A549 (cell line): ENCODE measurements at regions not wholly inside any gene's neighbourhood (a gene's known extent, or its start where the extent isn't known, plus 50 kb on each side); places are given as distances from the start of the nearest gene placed in this dataset.
"Not testable (repeated sequence)": the region's sequence is repeated elsewhere in the genome, so short reads cannot be mapped to it uniquely, and the experiment has no call there.

ENCODE experiments used
- ATAC-seq, 2 experiments: fragments of 200-7000 bp in 1 of 2; fragments of >200 bp in 1 of 2; cut with Nextera tagmentation in 1 of 2; cut with Tn5 transposase in 1 of 2; 3 replicates each; pipeline versions ENCODE4 v1.8.0 to v1.9.1; 2018 to 2020; ENCODE audit warnings: mild to moderate bottlenecking in 1 of 2, moderate library complexity in 1 of 2
- CTCF ChIA-PET: fragments of 300-600 bp; sonication (Branson Sonifier 250); formaldehyde crosslinking; extraction: SDS; loops from one replicate; lab custom pipeline; 2021; ENCODE audit warnings: antibody characterized with exemption, inconsistent platforms; lab: Yijun Ruan, JAX
- POLR2A ChIA-PET: fragments of 350-600 bp; formaldehyde crosslinking; extraction: SDS; loops from one replicate; lab custom pipeline; 2021; ENCODE audit warnings: antibody characterized with exemption, inconsistent platforms; lab: Yijun Ruan, JAX
- DNase-seq, 2 experiments: peaks; one replicate each; pipeline versions ENCODE4 v3.0.0 to v3.0.0-alpha.2; 2011 to 2016; ENCODE audit warnings: low read depth in 1 of 2, low spot score in 1 of 2
- FAIRE-seq: peaks from 2 replicates; lab custom pipeline; 2011; peaks lifted over from hg19 to GRCh38; lab: Jason Lieb, UNC
- H3K27ac ChIP-seq, 2 experiments: fragments of >200 bp; sonication (Bioruptor Twin); formaldehyde crosslinking; 3 replicates each; pipeline ENCODE4 v1.5.1; 2016 to 2017
- H3K4me1 ChIP-seq: fragments of >200 bp; sonication (Bioruptor Twin); formaldehyde crosslinking; 3 replicates; pipeline ENCODE4 v1.6.1; 2016
- H3K4me2 ChIP-seq: fragments of >200 bp; sonication (Bioruptor Twin); formaldehyde crosslinking; 3 replicates; pipeline ENCODE4 v1.6.1; 2016
- H3K4me3 ChIP-seq: fragments of >200 bp; sonication (Bioruptor Twin); formaldehyde crosslinking; 3 replicates; pipeline ENCODE4 v1.5.1; 2016
- H3K9me3 ChIP-seq: fragments of >200 bp; sonication (Bioruptor Twin); formaldehyde crosslinking; 3 replicates; pipeline ENCODE4 v1.6.1; 2016
- CHD2 ChIP-seq: fragments of 150-350 bp; IDR thresholded peaks from 2 replicates; pipeline ENCODE4 v1.6.1; 2014; ENCODE audit warnings: low read length; ENCODE audit not compliant: partially characterized antibody
- EP300 ChIP-seq, 2 experiments: fragments of >200 bp; sonication (Bioruptor Twin); formaldehyde crosslinking; IDR thresholded peaks; 2 replicates in 1 of 2; 3 replicates in 1 of 2; pipeline ENCODE4 v1.6.1; 2016 to 2017
- FOSB ChIP-seq: fragments of 250-450 bp; sonication (Bioruptor Pico); IDR thresholded peaks from 2 replicates; pipeline ENCODE4 v1.5.0; 2020; ENCODE audit warnings: mild to moderate bottlenecking, moderate library complexity
- GATA3 ChIP-seq: IDR thresholded peaks from 2 replicates; pipeline ENCODE4 v1.6.1; 2012; ENCODE audit warnings: borderline replicate concordance
- HDAC2 ChIP-seq: fragments of 200-600 bp; sonication (generic); IDR thresholded peaks from 2 replicates; pipeline ENCODE4 v1.6.1; 2016
- HMGXB4 ChIP-seq: fragments of 250-450 bp; sonication (Bioruptor Pico); IDR thresholded peaks from 2 replicates; pipeline ENCODE4 v1.5.0; 2021; ENCODE audit warnings: mild to moderate bottlenecking, moderate library complexity, borderline replicate concordance
- HOXA7 ChIP-seq: fragments of 250-450 bp; sonication (Bioruptor Pico); IDR thresholded peaks from 2 replicates; pipeline ENCODE4 v1.5.0; 2020; ENCODE audit warnings: mild to moderate bottlenecking, moderate library complexity
- HOXB13 ChIP-seq: fragments of 250-450 bp; sonication (Bioruptor Pico); IDR thresholded peaks from 2 replicates; pipeline ENCODE4 v1.5.0; 2020; ENCODE audit warnings: low read depth, mild to moderate bottlenecking, moderate library complexity
- MAFK ChIP-seq: fragments of 450-650 bp; IDR thresholded peaks from 2 replicates; pipeline ENCODE4 v1.6.1; 2014; ENCODE audit not compliant: partially characterized antibody
- MYC ChIP-seq: IDR thresholded peaks from 2 replicates; pipeline ENCODE4 v1.6.1; 2012; ENCODE audit warnings: mild to moderate bottlenecking, inconsistent platforms, low read length, improper control_type of control experiment, borderline replicate concordance
- POLR2AphosphoS2 ChIP-seq: conservative IDR thresholded peaks from 2 replicates; pipeline ENCODE4 v1.6.1; 2012; ENCODE audit warnings: low read length, improper control_type of control experiment, inconsistent platforms
- RARB ChIP-seq: fragments of 250-450 bp; sonication (Bioruptor Pico); IDR thresholded peaks from 2 replicates; pipeline ENCODE4 v1.8.0; 2021; ENCODE audit warnings: mild to moderate bottlenecking, moderate library complexity
- REST ChIP-seq: fragments of 200-600 bp; sonication (generic); IDR thresholded peaks from 2 replicates; pipeline ENCODE4 v1.6.1; 2016; ENCODE audit warnings: antibody characterized with exemption, mild to moderate bottlenecking, moderate library complexity
- SREBF2 ChIP-seq: fragments of 450-650 bp; IDR thresholded peaks from 2 replicates; pipeline ENCODE4 v1.6.1; 2014; ENCODE audit warnings: mild to moderate bottlenecking, moderate library complexity
- TP53 ChIP-seq: fragments of 250-450 bp; sonication (Bioruptor Pico); IDR thresholded peaks from 2 replicates; pipeline ENCODE4 v1.5.0; 2021; ENCODE audit warnings: mild to moderate bottlenecking, moderate library complexity
- WGBS: methylation state at CpG from one replicate; pipeline ENCODE4 v1.1.6; 2017; ENCODE audit errors: missing lambda C conversion rate; 5-methylcytosine and 5-hydroxymethylcytosine counted together
- TF ChIP-seq, protein P1 (sequence below): fragments of >200 bp; sonication (Bioruptor Twin); formaldehyde crosslinking; IDR thresholded peaks from 2 replicates; pipeline ENCODE4 v1.6.1; 2016

DNA sequence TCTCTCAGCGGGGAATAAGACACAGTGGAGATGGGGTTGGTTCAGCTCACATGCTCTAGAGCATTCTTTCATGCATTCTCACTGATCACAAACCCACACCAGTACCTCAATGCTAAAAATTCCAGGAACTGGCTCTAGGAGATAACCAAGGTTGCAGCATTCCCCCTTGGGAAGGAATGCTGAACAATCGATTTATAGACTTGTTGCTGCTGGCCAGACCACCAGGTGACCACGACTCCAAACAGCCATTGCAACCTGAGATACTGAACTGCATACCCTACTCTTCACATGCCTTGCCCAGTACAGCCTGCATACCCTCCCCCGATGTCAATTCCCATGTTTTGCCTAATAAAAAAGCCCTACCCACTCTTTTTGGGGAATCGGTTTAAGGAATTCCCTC lies 75.1 kb upstream of the GPRC5B start:
- no peak overlapping the region for H3K4me2 ChIP-seq
- no peak for FAIRE-seq
- H3K9me3 ChIP-seq = no peaks in the 10 kb centered on the region
- 8% methylated on average over 5 of the region's 5 CpGs for WGBS
- H3K27ac ChIP-seq = no peak overlapping the region
- no peaks in the 10 kb centered on the region for H3K4me1 ChIP-seq
- no peak for ATAC-seq
- TF ChIP-seq FOSB (no peak), TP53 (CRISPR knock-in tag) (no peak), SREBF2 (no peak), GATA3 (no peak), EP300 (IDR thresholded peaks at IDR 0.05) (no peak), RARB (CRISPR knock-in tag) (no peak)
- TF ChIP-seq, protein P1, sequence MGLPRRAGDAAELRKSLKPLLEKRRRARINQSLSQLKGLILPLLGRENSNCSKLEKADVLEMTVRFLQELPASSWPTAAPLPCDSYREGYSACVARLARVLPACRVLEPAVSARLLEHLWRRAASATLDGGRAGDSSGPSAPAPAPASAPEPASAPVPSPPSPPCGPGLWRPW = no peak
- no peak for DNase-seq
- ChIA-PET CTCF (interaction anchor here (2.2 kb wide), 1 partner anchor 341 kb away, joined by 9 read pairs; no protein-coding TSS in a partner anchor), POLR2A (no interaction called here)
- H3K4me3 ChIP-seq = no peak overlapping the region

DNA sequence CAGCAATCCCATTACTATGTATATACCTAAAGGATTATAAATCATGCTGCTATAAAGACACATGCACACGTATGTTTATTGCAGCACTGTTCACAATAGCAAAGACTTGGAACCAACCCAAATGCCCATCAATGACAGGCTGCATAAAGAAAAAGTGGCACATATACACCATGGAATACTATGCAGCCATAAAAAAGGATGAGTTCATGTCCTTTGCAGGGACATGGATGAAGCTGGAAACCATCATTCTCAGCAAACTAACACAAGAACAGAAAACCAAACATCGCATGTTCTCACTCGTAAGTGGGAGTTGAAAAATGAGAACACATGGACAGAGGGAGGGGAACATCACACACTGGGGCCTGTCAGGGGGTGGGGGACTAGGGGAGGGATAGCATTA lies 71.2 kb upstream of the GPRC5B start:
- H3K27ac ChIP-seq, POLR2A ChIA-PET, CTCF ChIA-PET, H3K4me2 ChIP-seq, H3K9me3 ChIP-seq, H3K4me1 ChIP-seq, FAIRE-seq, DNase-seq, ATAC-seq, H3K4me3 ChIP-seq: not testable (repeated sequence)
- 41% methylated on average over 3 of the region's 3 CpGs for WGBS

DNA sequence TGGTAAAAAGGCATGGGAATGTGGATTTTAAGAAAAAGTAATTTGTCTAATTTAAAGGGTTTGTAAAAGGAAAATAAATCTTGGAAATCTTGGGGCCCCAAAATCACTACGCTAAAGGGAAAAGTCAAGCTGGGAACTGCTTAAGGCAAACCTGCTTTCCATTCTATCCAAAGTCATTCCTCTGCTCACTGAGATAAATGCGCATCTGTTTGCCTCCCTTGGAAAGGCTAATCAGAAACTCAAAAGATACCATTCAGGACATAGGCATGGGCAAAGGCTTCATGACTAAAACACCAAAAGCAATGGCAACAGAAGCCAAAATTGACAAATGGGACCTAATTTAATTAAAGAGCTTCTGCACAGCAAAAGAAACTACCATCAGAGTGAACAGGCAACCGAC lies 70.4 kb upstream of the GPRC5B start:
- CTCF ChIA-PET = interaction anchor here (0.6 to 1.5 kb wide), 2 partner anchors 48 to 208 kb away, joined by 4 to 6 read pairs; no protein-coding TSS in a partner anchor
- H3K27ac ChIP-seq, POLR2A ChIA-PET, H3K9me3 ChIP-seq, H3K4me1 ChIP-seq, H3K4me2 ChIP-seq, ATAC-seq, DNase-seq, FAIRE-seq, H3K4me3 ChIP-seq: not testable (repeated sequence)
- 50% methylated on average over 3 of the region's 3 CpGs for WGBS

- CTCF ChIA-PET = interaction anchor here (0.6 to 3.6 kb wide), 2 partner anchors 20 to 41 kb away, joined by 4 to 19 read pairs; no protein-coding TSS in a partner anchor
- POLR2A ChIA-PET = no interaction called here
- DNase-seq (peak in 1 of 2 experiments; percentile 19), FAIRE-seq (no peak), ATAC-seq (peak in 1 of 2 experiments; percentile 38; a peak in 1 of 6 replicates)
- H3K4me2 ChIP-seq = no peak overlapping the region
- no peak overlapping the region for H3K4me3 ChIP-seq
- no peak overlapping the region for H3K27ac ChIP-seq
- no peaks in the 10 kb centered on the region for H3K9me3 ChIP-seq
- 18% methylated on average over 8 of the region's 8 CpGs for WGBS
- H3K4me1 ChIP-seq = no peaks in the 10 kb centered on the region
- TF ChIP-seq HDAC2 (no peak), POLR2AphosphoS2 (no peak)
- TF ChIP-seq, all 56 proteins: peak for 0
Observed at GRCh38 chr16:19948186-19949104, 63.8 kb upstream of the GPRC5B start.

DNA sequence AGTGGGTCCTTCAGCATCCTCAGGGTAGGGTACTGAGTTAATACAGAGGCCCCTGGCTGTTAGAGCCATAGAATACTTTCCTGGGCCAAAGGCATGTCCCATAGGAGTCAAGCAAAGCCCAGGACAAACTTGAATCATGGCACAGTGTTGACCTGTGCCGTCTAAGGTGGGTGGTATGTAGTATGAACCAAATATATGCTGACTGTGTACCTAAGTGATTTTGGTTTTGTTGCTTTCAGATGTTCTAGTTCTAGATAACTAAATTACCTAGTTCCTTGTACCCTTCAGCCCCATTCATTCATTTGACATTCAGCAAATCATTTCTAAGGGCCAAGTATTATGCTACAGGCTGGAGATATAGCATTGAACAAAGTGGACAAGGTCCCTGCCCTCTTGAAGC lies 61.3 kb upstream of the GPRC5B start:
- TF ChIP-seq HOXA7 (CRISPR knock-in tag) (no peak), MAFK (peak; percentile 29)
- no peak for ATAC-seq
- ChIA-PET POLR2A (no interaction called here), CTCF (interaction anchor here (0.7 to 3.6 kb wide), 3 partner anchors 10 to 274 kb away, joined by 3 to 19 read pairs (median 3); no protein-coding TSS in a partner anchor)
- no peak for DNase-seq
- Histone ChIP-seq H3K4me2 (no peak overlapping the region), H3K27ac (no peak overlapping the region), H3K9me3 (no peaks in the 10 kb centered on the region), H3K4me3 (no peak overlapping the region), H3K4me1 (no peaks in the 10 kb centered on the region)
- WGBS = 0% methylated on average over 1 of the region's 1 CpG
- FAIRE-seq = no peak

DNA sequence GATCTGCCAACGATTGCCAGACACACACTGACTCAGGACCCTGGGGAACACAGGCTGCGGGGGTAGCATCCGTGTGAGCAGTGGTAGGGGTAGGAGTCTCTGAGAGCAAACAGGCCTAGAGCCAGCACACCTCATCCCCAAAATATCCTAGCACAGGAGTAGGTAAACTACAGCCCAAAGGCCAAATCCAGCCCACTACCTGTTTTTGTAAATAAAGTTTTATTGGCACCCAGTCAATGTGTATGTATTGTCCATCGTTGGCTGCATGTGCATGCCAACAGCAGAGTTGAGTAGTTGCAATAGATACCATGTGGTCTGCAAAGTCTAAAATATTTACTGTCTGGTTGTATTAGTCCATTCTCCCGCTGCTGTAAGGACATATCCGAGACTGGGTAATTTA lies 55.5 kb upstream of the GPRC5B start:
- ChIA-PET CTCF (interaction anchor here (4.9 kb wide), 1 partner anchor 32 kb away, joined by 21 read pairs; no protein-coding TSS in a partner anchor), POLR2A (no interaction called here)
- WGBS = 27% methylated on average over 6 of the region's 6 CpGs
- no peak overlapping the region for H3K4me3 ChIP-seq
- H3K4me1 ChIP-seq = no peaks in the 10 kb centered on the region
- no peaks in the 10 kb centered on the region for H3K9me3 ChIP-seq
- FAIRE-seq = no peak
- no peak overlapping the region for H3K4me2 ChIP-seq
- DNase-seq = no peak
- H3K27ac ChIP-seq = no peak overlapping the region
- no peak for ATAC-seq
- TF ChIP-seq HMGXB4 (CRISPR knock-in tag) (no peak), HOXB13 (CRISPR knock-in tag) (no peak), REST (no peak), MYC (no peak), HOXA7 (CRISPR knock-in tag) (no peak), CHD2 (no peak), GATA3 (no peak)
